ENCODE measurements at regions not wholly inside any gene's neighbourhood (a gene's known extent, or its start where the extent isn't known, plus 50 kb on each side); places are given as distances from the start of the nearest gene placed in this dataset.

- no peak overlapping the region for H2BK20ac ChIP-seq (ENCODE audit: low read length)
- H2BK120ac ChIP-seq (replicated peaks; ENCODE audit: low read depth, low read length): no peak overlapping the region
- no peak overlapping the region for H4K91ac ChIP-seq (replicated peaks; ENCODE audit: insufficient read length, low read length)
- H3K9ac ChIP-seq (replicated peaks in 1 of 4; ENCODE audit: extremely low read depth in 1 of 4, low read depth in 3 of 4, low read length in 3 of 4): no peak overlapping the region
- H2AFZ ChIP-seq (ENCODE audit: low read length): no peak overlapping the region
- H3K79me1 ChIP-seq (ENCODE audit: low read depth, low read length): no peaks in the 10 kb centered on the region
- H3K4me2 ChIP-seq (ENCODE audit: insufficient read depth in 1 of 2, low read depth in 2 of 2, low read length in 2 of 2): no peak overlapping the region
- H4K5ac ChIP-seq (ENCODE audit: insufficient read length, low read depth, low read length): no peak overlapping the region
- no peak overlapping the region for H4K8ac ChIP-seq (ENCODE audit: extremely low read depth, insufficient read depth, low read length)
- H3K14ac ChIP-seq (ENCODE audit: insufficient read length): no peak overlapping the region
- DNase-seq (ENCODE audit: low read depth in 1 of 2, low spot score in 2 of 2): peak in 1 of 2 experiments; percentile 38
- no peak overlapping the region for H3K23ac ChIP-seq (ENCODE audit: insufficient read length)
- H2BK15ac ChIP-seq (ENCODE audit: low read length): no peak overlapping the region
- no peak overlapping the region for H2AK5ac ChIP-seq (ENCODE audit: low read depth, low read length)
- H3K27ac ChIP-seq (ENCODE audit: low read depth, low read length): no peak overlapping the region
- H3K79me2 ChIP-seq (ENCODE audit: control insufficient read depth in 1 of 2, insufficient read depth in 2 of 2, low read length in 2 of 2): no peaks in the 10 kb centered on the region
- H2BK5ac ChIP-seq (ENCODE audit: low read depth, low read length): no peak overlapping the region
- H3K36me3 ChIP-seq (ENCODE audit: control insufficient read depth in 2 of 4, insufficient read depth in 4 of 4, low read length in 3 of 4): no peaks in the 10 kb centered on the region; a peak in 1 of 8 replicates
- H3K4me1 ChIP-seq (replicated peaks in 1 of 4; ENCODE audit: control insufficient read depth in 3 of 4, insufficient read depth in 4 of 4, low read length in 3 of 4): no peaks in the 10 kb centered on the region; a peak in 1 of 7 replicates
- H2BK12ac ChIP-seq (ENCODE audit: low read depth, low read length): no peak overlapping the region
- ChIA-PET CTCF (ENCODE audit: partially characterized antibody) (no interaction called here), POLR2A (ENCODE audit: partially characterized antibody) (no interaction called here)
- peaks cover 0 to 9% of the 10 kb centered on the region in 2 experiments for H4K20me1 ChIP-seq (replicated peaks in 1 of 2; ENCODE audit: control insufficient read depth in 1 of 2, insufficient read depth in 2 of 2, low read length in 2 of 2)
- no peak for TF ChIP-seq EP300 (IDR thresholded peaks at IDR 0.05; ENCODE audit: borderline replicate concordance in 1 of 2, low read depth in 2 of 2, low read length in 2 of 2)
- no peak for TF ChIP-seq SP4 (IDR thresholded peaks at IDR 0.05; ENCODE audit: low read length)
- TF ChIP-seq SIRT6 (IDR thresholded peaks at IDR 0.05; ENCODE audit: low read length): no peak
- TF ChIP-seq PHF8 (conservative IDR thresholded peaks at IDR 0.05; ENCODE audit: low read depth, low read length): no peak
- TF ChIP-seq KDM1A (IDR thresholded peaks at IDR 0.05; ENCODE audit: borderline replicate concordance, low read length): no peak
- no peak for TF ChIP-seq JUND (IDR thresholded peaks at IDR 0.05; ENCODE audit: low read length)
- no peak for TF ChIP-seq CEBPB (IDR thresholded peaks at IDR 0.05; ENCODE audit: low read depth, low read length)
- TF ChIP-seq SUZ12 (IDR thresholded peaks at IDR 0.05; ENCODE audit: low read length): no peak
- TF ChIP-seq POLR2AphosphoS5 (IDR thresholded peaks at IDR 0.05; ENCODE audit: low read depth, low read length): no peak
- TF ChIP-seq SRF (IDR thresholded peaks at IDR 0.05; ENCODE audit: low read depth, low read length): no peak
- TF ChIP-seq E2F6 (IDR thresholded peaks at IDR 0.05): no peak
- no peak for TF ChIP-seq CBX8 (IDR thresholded peaks at IDR 0.05; ENCODE audit: borderline replicate concordance, low read depth, low read length)
- no peak for TF ChIP-seq CBX5 (IDR thresholded peaks at IDR 0.05; ENCODE audit: low read depth, low read length)
- no peak for TF ChIP-seq EGR1 (IDR thresholded peaks at IDR 0.05; ENCODE audit: borderline replicate concordance, low read depth, low read length)
- no peak for TF ChIP-seq GTF2F1 (IDR thresholded peaks at IDR 0.05; ENCODE audit: borderline replicate concordance, low read depth, low read length)
- WGBS, 2 experiments (ENCODE audit: extremely low coverage in 1 of 2, insufficient coverage in 1 of 2, insufficient read length in 1 of 2, insufficient replicate concordance in 2 of 2, low coverage in 1 of 2, low lambda C conversion rate in 2 of 2, missing lambda C conversion rate in 1 of 2): 91% methylated on average over 10 of the region's 10 CpGs; no CpG with 5 or more reads in 1 of the 2 experiments
- no peak overlapping the region for H3K4ac ChIP-seq (replicated peaks; ENCODE audit: insufficient read length, low read depth, low read length)
- H3K4me3 ChIP-seq (ENCODE audit: extremely low read depth in 1 of 4, insufficient read depth in 2 of 4, low read depth in 3 of 4, low read length in 4 of 4): no peak overlapping the region
- H3K27me3 ChIP-seq (replicated peaks in 1 of 4; ENCODE audit: control insufficient read depth in 3 of 4, extremely low read depth in 1 of 4, insufficient read depth in 3 of 4, low read length in 3 of 4): 0 out of 7 replicates have a peak, but pooled peaks cover 0 to 2% (median 0%) of the 10 kb centered on the region in 4 experiments
- H3K56ac ChIP-seq (replicated peaks; ENCODE audit: insufficient read length, low read depth, low read length): no peak overlapping the region
- no peak overlapping the region for H3K18ac ChIP-seq (ENCODE audit: extremely low read depth, low read length)
- FAIRE-seq: no peak
- H3K23me2 ChIP-seq (ENCODE audit: low read depth, low read length): peaks cover 10% of the 10 kb centered on the region; the same call in 1 of the 2 replicates
- no peaks in the 10 kb centered on the region; a peak in 1 of 4 replicates for H3K9me3 ChIP-seq (ENCODE audit: insufficient read depth in 2 of 2, low read depth in 1 of 2, low read length in 1 of 2)
Measured at GRCh38 chr2:601387-601698, 75.9 kb downstream of the TMEM18 start.
